Neural cell (in vitro differentiated cells): ENCODE measurements at regions not wholly inside any gene's neighbourhood (a gene's known extent, or its start where the extent isn't known, plus 50 kb on each side); places are given as distances from the start of the nearest gene placed in this dataset.

Experiments
- H2AFZ ChIP-seq: fragments of 200-600, 300-800 bp; sonication (generic), shearing (Covaris generic); 2 replicates; pipeline ENCODE4 v1.6.0; 2014; ENCODE audit warnings: low read depth, mild to moderate bottlenecking, antibody characterized with exemption, low read length, moderate library complexity
- H3F3A ChIP-seq: fragments of 200-600 bp; shearing (Covaris generic); 2 replicates; pipeline ENCODE4 v1.6.1; 2016; ENCODE audit warnings: mild to moderate bottlenecking, moderate library complexity, mixed read lengths, antibody characterized with exemption, low read length; ENCODE audit not compliant: insufficient read depth, poor library complexity, severe bottlenecking
- H3K27ac ChIP-seq: fragments of 200-600, 300-800 bp; sonication (generic), shearing (Covaris generic); 2 replicates; pipeline ENCODE4 v1.5.1; 2014; ENCODE audit warnings: mild to moderate bottlenecking, low read length, moderate library complexity
- H3K27me3 ChIP-seq: fragments of 300-800, 200-600 bp; sonication (generic), shearing (Covaris generic); 2 replicates; pipeline ENCODE4 v1.6.0; 2014; ENCODE audit warnings: mild to moderate bottlenecking, low read depth, low read length, moderate library complexity; ENCODE audit not compliant: insufficient read depth
- H3K36me3 ChIP-seq: fragments of 300-800, 200-600 bp; sonication (generic), shearing (Covaris generic); 2 replicates; pipeline ENCODE4 v1.5.1; 2014; ENCODE audit warnings: mild to moderate bottlenecking, antibody characterized with exemption, low read length, moderate library complexity; ENCODE audit not compliant: insufficient read depth
- H3K4me2 ChIP-seq: fragments of 300-800, 200-600 bp; sonication (generic), shearing (Covaris generic); 2 replicates; pipeline ENCODE4 v1.6.0; 2014; ENCODE audit warnings: mild to moderate bottlenecking, low read length
- H3K4me3 ChIP-seq: fragments of 300-800, 200-600 bp; sonication (generic), shearing (Covaris generic); 2 replicates; pipeline ENCODE4 v1.5.1; 2014; ENCODE audit warnings: mild to moderate bottlenecking, low read length, moderate library complexity
- H3K79me2 ChIP-seq: fragments of 200-600 bp; shearing (Covaris generic); replicated peaks from 2 replicates; pipeline ENCODE4 v1.6.0; 2014; ENCODE audit warnings: mild to moderate bottlenecking, low read length, moderate library complexity; ENCODE audit not compliant: insufficient read depth
- H3K9ac ChIP-seq: fragments of 300-800, 200-600 bp; sonication (generic), shearing (Covaris generic); 2 replicates; pipeline ENCODE4 v1.6.1; 2016; ENCODE audit warnings: mild to moderate bottlenecking, low read length, mixed read lengths
- H3K9me2 ChIP-seq: fragments of 200-600 bp; shearing (Covaris generic); 2 replicates; pipeline ENCODE4 v1.6.1; 2016; ENCODE audit warnings: mild to moderate bottlenecking, low read length, mixed read lengths; ENCODE audit not compliant: insufficient read depth
- H3K9me3 ChIP-seq: fragments of 200-600, 300-800 bp; sonication (generic), shearing (Covaris generic); 2 replicates; pipeline ENCODE4 v1.6.1; 2016; ENCODE audit warnings: mild to moderate bottlenecking, mixed run types, low read length, moderate library complexity, mixed read lengths
- H4K20me1 ChIP-seq: fragments of 200-600 bp; shearing (Covaris generic); 2 replicates; pipeline ENCODE4 v1.6.1; 2016; ENCODE audit warnings: mild to moderate bottlenecking, mixed run types; ENCODE audit not compliant: insufficient read depth
- EP300 ChIP-seq: fragments of 450-650 bp; conservative IDR thresholded peaks from 2 replicates; pipeline ENCODE4 v1.6.1; 2014; ENCODE audit warnings: antibody characterized with exemption, mild to moderate bottlenecking, moderate library complexity; ENCODE audit not compliant: poor library complexity, severe bottlenecking
- MXI1 ChIP-seq: fragments of 450-650 bp; conservative IDR thresholded peaks from 2 replicates; pipeline ENCODE4 v1.6.1; 2014; ENCODE audit warnings: antibody characterized with exemption, mild to moderate bottlenecking; ENCODE audit not compliant: poor library complexity, severe bottlenecking
- POLR2AphosphoS5 ChIP-seq: IDR thresholded peaks from 2 replicates; pipeline ENCODE4 v1.6.1; 2012
- RAD21 ChIP-seq: fragments of 450-650 bp; conservative IDR thresholded peaks from 2 replicates; pipeline ENCODE4 v1.6.1; 2014; ENCODE audit warnings: antibody characterized with exemption, mild to moderate bottlenecking, moderate library complexity
- SMC3 ChIP-seq: fragments of 450-650 bp; conservative IDR thresholded peaks from 2 replicates; pipeline ENCODE4 v1.6.1; 2014; ENCODE audit warnings: antibody characterized with exemption, mild to moderate bottlenecking, moderate library complexity; ENCODE audit not compliant: poor library complexity
- TF ChIP-seq, protein P1 (sequence below): IDR thresholded peaks from 2 replicates; pipeline ENCODE4 v1.6.1; 2012; ENCODE audit warnings: borderline replicate concordance
- TF ChIP-seq, protein P2 (sequence below): fragments of 450-650 bp; IDR thresholded peaks from 2 replicates; pipeline ENCODE4 v1.5.1; 2014; ENCODE audit warnings: antibody characterized with exemption, mild to moderate bottlenecking, moderate library complexity; ENCODE audit not compliant: poor library complexity, severe bottlenecking

DNA sequence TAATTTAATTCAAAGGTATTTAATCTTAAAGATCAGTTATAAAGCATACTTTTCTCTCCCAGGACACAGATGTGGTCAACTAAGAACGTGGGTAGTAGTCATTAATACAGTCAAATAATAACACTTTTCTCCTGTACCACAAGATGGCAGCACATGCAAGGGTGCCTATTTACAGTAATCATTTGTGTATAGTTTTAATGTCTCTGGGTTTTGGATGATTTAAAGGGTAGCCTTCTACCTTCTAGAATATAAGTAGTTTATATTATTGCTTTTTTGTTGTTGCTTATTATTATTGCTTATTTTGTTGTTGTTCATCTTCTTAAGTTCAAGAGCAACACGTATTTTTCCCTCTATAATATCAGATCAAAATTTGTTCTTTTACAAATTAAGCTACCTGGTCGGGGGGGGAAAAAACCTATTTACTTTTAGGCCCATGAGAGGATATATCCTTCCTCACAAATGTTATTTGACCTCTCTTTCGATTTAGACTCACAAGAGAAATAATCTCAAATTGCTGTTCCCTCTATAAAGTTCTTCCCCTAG, 59.6 kb upstream of the SLC27A6 start:
- Histone ChIP-seq H4K20me1 (no peaks in the 10 kb centered on the region), H3K4me3 (no peak overlapping the region), H3K9me3 (no peaks in the 10 kb centered on the region), H3K36me3 (no peaks in the 10 kb centered on the region), H3K27ac (no peak overlapping the region), H3K9me2 (no peaks in the 10 kb centered on the region), H2AFZ (no peak overlapping the region), H3K27me3 (no peaks in the 10 kb centered on the region), H3K79me2 (no peaks in the 10 kb centered on the region), H3K4me2 (no peak overlapping the region), H3F3A (no peaks in the 10 kb centered on the region), H3K9ac (no peak overlapping the region)
- TF ChIP-seq RAD21 (peak; percentile 82), SMC3 (peak; percentile 83), EP300 (no peak), POLR2AphosphoS5 (no peak)
- TF ChIP-seq, protein P1, sequence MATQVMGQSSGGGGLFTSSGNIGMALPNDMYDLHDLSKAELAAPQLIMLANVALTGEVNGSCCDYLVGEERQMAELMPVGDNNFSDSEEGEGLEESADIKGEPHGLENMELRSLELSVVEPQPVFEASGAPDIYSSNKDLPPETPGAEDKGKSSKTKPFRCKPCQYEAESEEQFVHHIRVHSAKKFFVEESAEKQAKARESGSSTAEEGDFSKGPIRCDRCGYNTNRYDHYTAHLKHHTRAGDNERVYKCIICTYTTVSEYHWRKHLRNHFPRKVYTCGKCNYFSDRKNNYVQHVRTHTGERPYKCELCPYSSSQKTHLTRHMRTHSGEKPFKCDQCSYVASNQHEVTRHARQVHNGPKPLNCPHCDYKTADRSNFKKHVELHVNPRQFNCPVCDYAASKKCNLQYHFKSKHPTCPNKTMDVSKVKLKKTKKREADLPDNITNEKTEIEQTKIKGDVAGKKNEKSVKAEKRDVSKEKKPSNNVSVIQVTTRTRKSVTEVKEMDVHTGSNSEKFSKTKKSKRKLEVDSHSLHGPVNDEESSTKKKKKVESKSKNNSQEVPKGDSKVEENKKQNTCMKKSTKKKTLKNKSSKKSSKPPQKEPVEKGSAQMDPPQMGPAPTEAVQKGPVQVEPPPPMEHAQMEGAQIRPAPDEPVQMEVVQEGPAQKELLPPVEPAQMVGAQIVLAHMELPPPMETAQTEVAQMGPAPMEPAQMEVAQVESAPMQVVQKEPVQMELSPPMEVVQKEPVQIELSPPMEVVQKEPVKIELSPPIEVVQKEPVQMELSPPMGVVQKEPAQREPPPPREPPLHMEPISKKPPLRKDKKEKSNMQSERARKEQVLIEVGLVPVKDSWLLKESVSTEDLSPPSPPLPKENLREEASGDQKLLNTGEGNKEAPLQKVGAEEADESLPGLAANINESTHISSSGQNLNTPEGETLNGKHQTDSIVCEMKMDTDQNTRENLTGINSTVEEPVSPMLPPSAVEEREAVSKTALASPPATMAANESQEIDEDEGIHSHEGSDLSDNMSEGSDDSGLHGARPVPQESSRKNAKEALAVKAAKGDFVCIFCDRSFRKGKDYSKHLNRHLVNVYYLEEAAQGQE, result no peak
- TF ChIP-seq, protein P2, sequence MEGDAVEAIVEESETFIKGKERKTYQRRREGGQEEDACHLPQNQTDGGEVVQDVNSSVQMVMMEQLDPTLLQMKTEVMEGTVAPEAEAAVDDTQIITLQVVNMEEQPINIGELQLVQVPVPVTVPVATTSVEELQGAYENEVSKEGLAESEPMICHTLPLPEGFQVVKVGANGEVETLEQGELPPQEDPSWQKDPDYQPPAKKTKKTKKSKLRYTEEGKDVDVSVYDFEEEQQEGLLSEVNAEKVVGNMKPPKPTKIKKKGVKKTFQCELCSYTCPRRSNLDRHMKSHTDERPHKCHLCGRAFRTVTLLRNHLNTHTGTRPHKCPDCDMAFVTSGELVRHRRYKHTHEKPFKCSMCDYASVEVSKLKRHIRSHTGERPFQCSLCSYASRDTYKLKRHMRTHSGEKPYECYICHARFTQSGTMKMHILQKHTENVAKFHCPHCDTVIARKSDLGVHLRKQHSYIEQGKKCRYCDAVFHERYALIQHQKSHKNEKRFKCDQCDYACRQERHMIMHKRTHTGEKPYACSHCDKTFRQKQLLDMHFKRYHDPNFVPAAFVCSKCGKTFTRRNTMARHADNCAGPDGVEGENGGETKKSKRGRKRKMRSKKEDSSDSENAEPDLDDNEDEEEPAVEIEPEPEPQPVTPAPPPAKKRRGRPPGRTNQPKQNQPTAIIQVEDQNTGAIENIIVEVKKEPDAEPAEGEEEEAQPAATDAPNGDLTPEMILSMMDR, result peak; percentile 83

DNA sequence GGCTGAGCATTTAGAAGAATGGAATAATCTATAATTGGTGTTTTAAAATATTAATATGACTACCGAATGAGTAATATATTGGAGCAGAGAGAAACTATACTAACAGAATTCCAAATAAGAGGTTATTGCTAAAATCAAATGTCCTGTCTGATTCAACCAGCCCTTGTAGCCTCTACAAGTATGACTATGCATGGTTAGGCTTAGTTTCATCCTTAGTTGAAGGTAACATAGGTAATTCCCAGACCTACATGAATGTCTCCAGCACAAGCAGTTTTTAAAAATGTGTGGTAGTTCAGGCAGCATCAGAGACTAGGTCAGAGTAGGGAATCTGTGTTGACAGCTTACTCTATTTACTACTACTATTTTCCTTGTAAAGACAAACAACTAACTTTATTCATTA, 51.7 kb upstream of the SLC27A6 start:
- H3K27me3 ChIP-seq, result no peaks in the 10 kb centered on the region
- no peak overlapping the region for H3K9ac ChIP-seq
- no peaks in the 10 kb centered on the region for H4K20me1 ChIP-seq
- H3K79me2 ChIP-seq, result no peaks in the 10 kb centered on the region
- no peak overlapping the region for H2AFZ ChIP-seq
- no peaks in the 10 kb centered on the region for H3F3A ChIP-seq
- H3K27ac ChIP-seq, result no peak overlapping the region
- H3K9me2 ChIP-seq, result no peaks in the 10 kb centered on the region
- TF ChIP-seq, protein P2, result no peak
- TF ChIP-seq MXI1 (no peak), POLR2AphosphoS5 (no peak)
- H3K9me3 ChIP-seq, result no peaks in the 10 kb centered on the region
- H3K4me2 ChIP-seq, result no peak overlapping the region
- no peaks in the 10 kb centered on the region for H3K36me3 ChIP-seq
- H3K4me3 ChIP-seq, result no peak overlapping the region
